GM10266 (cell line): ENCODE measurements at regions not wholly inside any gene's neighbourhood (a gene's known extent, or its start where the extent isn't known, plus 50 kb on each side); places are given as distances from the start of the nearest gene placed in this dataset.

ENCODE experiments used
- DNase-seq: peaks from one replicate; pipeline ENCODE4 v3.0.0; 2012; ENCODE audit errors: extremely low spot score
- CTCF ChIP-seq: IDR thresholded peaks from 2 replicates; pipeline ENCODE4 v1.5.1; 2012; ENCODE audit warnings: mild to moderate bottlenecking, low read depth; ENCODE audit not compliant: control insufficient read depth, insufficient read depth; ENCODE audit errors: missing control alignments

- DNase-seq, result no peak
- no peak for TF ChIP-seq CTCF
These were observed 335.4 kb downstream of the LRIG3 start for GRCh38 chr12:58584880-58585279.

DNA sequence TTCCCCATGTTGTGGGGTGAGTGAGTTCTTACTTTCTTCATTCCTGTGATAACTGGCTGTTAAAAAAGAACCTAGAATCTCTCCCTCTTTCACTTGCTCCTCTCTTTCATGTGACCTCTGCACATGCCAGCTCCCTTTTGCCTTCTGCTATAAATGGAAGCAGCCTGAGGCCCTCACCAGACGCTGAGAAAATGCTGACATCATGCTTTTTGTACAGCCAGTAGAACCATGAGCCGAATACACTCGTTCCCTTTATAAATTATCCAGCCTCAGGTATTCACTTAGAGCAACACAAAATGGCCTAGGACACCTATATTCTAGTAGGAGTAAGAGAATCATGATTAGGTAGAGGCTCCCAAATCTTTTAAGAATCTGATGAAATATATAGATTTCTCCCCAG is 333.5 kb downstream of the LRIG3 start:
- no peak for DNase-seq

GRCh38 chr12:58588770-58589169 is 331.5 kb downstream of the LRIG3 start:
- TF ChIP-seq CTCF, result no peak

More for the DNA sequence above, 333.5 kb downstream of the LRIG3 start:
- no peak for TF ChIP-seq CTCF

GRCh38 chr12:58592475-58593207 is 327.7 kb downstream of the LRIG3 start:
- TF ChIP-seq CTCF, result no peak
- no peak for DNase-seq

More at GRCh38 chr12:58588770-58589169, 331.5 kb downstream of the LRIG3 start:
- no peak for DNase-seq

GRCh38 chr12:58593557-58594304 is 326.6 kb downstream of the LRIG3 start:
- DNase-seq, result no peak
- no peak for TF ChIP-seq CTCF

GRCh38 chr12:58596381-58596780 is 323.9 kb downstream of the LRIG3 start:
- no peak for DNase-seq

More at GRCh38 chr12:58596381-58596780, 323.9 kb downstream of the LRIG3 start:
- TF ChIP-seq CTCF, result no peak
